GM12878 (cell line): ENCODE measurements at regions not wholly inside any gene's neighbourhood (a gene's known extent, or its start where the extent isn't known, plus 50 kb on each side); places are given as distances from the start of the nearest gene placed in this dataset.

ENCODE experiments used
- BHLHE40 ChIP-seq, 2 experiments: fragments of 450-650 bp in 1 of 2; IDR thresholded peaks; 2 replicates each; pipeline ENCODE4 v1.6.1; 2011 to 2017; ENCODE audit warnings: low read depth in 2 of 2, borderline replicate concordance in 1 of 2, improper control_type of control experiment in 1 of 2, low read length in 1 of 2, mild to moderate bottlenecking in 1 of 2
- CTCF ChIP-seq, 3 experiments: IDR thresholded peaks in 2 of 3; conservative IDR thresholded peaks in 1 of 3; 2 replicates each; pipeline ENCODE4 v1.5.1; 2011; ENCODE audit warnings: low read depth in 3 of 3, low read length in 3 of 3, mild to moderate bottlenecking in 3 of 3, control low read depth in 2 of 3, moderate library complexity in 2 of 3, inconsistent platforms in 1 of 3, mixed read lengths in 1 of 3; ENCODE audit not compliant: control insufficient read depth in 2 of 3, insufficient read depth in 1 of 3; ENCODE audit errors: extremely low read depth in 1 of 3
- ETV6 ChIP-seq, 2 experiments: fragments of 450-650 bp in 1 of 2; IDR thresholded peaks in 1 of 2; conservative IDR thresholded peaks in 1 of 2; 2 replicates each; pipeline ENCODE4 v1.6.1; 2014; ENCODE audit warnings: antibody characterized with exemption in 1 of 2, borderline replicate concordance in 1 of 2, low read depth in 1 of 2, mild to moderate bottlenecking in 1 of 2, moderate library complexity in 1 of 2
- FOXK2 ChIP-seq: fragments of 450-650 bp; IDR thresholded peaks from 2 replicates; pipeline ENCODE4 v1.6.1; 2017; ENCODE audit warnings: mild to moderate bottlenecking, moderate library complexity
- GABPA ChIP-seq: IDR thresholded peaks from 2 replicates; pipeline ENCODE4 v1.6.1; 2014; ENCODE audit warnings: antibody characterized with exemption, low read depth, mild to moderate bottlenecking, inconsistent platforms
- HDAC2 ChIP-seq: fragments of 200-600 bp; sonication (generic); IDR thresholded peaks from 2 replicates; pipeline ENCODE4 v1.6.1; 2017
- SIX5 ChIP-seq: IDR thresholded peaks from 2 replicates; pipeline ENCODE4 v1.6.1; 2011; ENCODE audit warnings: mild to moderate bottlenecking, low read depth, low read length, moderate library complexity; ENCODE audit not compliant: severe bottlenecking

DNA sequence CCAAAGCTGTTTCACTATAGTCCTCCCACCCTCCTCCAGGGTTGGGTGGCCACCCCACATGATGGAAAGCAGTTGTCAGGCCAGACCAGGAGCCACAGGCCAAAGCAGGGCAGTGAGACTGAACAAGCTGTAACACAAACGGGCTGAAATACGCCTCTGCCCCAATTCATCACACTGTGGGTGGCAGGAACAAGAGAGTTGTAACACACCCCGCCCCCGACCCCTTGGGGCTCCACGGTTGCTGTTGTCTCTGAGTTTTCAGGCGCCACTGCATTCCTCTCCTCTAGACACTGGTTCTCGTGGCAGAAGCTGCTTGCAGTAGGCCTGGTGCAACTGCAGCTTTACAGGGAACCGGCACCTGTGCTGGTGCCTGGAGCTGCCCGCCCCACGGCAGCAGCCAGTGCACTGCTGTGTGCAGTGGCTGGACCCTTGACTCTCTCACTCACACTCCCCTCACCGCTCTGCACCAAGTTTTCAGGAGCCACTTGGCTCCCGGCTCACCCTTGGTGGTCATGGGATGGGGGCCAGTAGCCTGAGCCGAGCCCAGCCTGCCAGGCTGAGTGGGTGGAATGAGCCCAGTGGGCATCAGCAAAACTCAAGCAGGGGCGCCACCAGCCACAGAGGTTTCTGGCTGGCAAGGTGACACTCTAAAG, 1314.5 kb upstream of the MIR17HG start:
- TF ChIP-seq SIX5 (no peak), GABPA (no peak), BHLHE40 (IDR thresholded peaks at IDR 0.05; ENCODE audit: borderline replicate concordance in 1 of 2, low read depth in 2 of 2, low read length in 1 of 2) (no peak), HDAC2 (no peak), CTCF (IDR thresholded peaks at IDR 0.05 in 2 of 3, conservative IDR thresholded peaks at IDR 0.05 in 1 of 3; ENCODE audit: control insufficient read depth in 2 of 3, extremely low read depth in 1 of 3, insufficient read depth in 1 of 3, low read depth in 3 of 3, low read length in 3 of 3) (no peak), ETV6 (conservative IDR thresholded peaks at IDR 0.05 in 1 of 2, IDR thresholded peaks at IDR 0.05 in 1 of 2; ENCODE audit: borderline replicate concordance in 1 of 2, low read depth in 1 of 2) (no peak), FOXK2 (no peak)
